NK-92 treated with Interleukin-12 subunit alpha and Interleukin-12 subunit beta, amount 100 ng/mL, for 24 hours (cell line): ENCODE measurements at regions not wholly inside any gene's neighbourhood (a gene's known extent, or its start where the extent isn't known, plus 50 kb on each side); places are given as distances from the start of the nearest gene placed in this dataset.
"Not testable (repeated sequence)": the region's sequence is repeated elsewhere in the genome, so short reads cannot be mapped to it uniquely, and the experiment has no call there.

Source experiments
- DNase-seq: peaks from one replicate; lab custom pipeline; 2025; lab: John Stamatoyannopoulos, UW

DNA sequence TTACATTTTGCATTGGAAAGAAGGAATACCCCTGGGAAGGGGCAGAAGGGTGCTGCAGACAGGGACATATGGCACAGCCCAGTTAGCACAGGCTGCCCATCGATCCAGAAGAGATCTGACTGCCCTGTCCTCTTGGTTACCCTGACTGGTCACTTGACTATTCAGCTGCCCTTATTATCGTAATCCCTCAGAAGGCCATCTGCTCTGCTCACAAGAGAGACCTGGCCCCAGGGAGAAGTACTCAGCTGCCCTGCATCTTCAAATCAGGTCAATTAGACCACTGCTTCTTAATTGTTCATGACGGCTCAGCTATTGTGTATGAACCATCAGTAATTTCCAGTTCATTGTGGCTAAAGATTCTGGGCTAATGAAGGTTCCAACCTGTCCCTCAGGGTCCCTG is 345.0 kb downstream of the TLE1 start:
- no peak for DNase-seq

DNA sequence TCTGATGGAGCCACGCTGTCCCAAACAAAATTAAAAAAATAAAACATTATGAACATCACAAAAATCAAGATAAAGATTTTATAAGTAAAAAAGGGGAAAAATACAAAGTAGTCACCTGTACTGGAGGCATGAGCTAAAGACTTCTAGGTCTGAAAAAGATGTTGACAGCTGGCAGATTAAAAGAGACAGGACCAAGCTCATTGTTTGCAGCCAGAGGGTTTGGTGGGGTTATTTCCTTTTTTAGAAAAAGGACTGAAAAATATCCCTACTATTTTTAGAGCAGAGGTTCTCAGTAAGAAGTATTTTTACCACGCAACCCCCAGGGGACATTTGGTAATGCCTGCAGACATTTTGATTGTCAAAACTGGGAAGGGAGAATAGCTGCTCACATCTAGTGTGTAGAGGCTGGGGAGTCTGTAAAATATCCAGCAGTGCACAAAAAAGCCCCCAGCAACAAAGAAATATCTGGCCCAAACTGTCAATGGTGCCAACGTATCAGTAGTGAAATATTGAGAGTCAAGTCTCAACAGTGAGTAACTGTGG is 353.4 kb downstream of the TLE1 start:
- no peak for DNase-seq

DNA sequence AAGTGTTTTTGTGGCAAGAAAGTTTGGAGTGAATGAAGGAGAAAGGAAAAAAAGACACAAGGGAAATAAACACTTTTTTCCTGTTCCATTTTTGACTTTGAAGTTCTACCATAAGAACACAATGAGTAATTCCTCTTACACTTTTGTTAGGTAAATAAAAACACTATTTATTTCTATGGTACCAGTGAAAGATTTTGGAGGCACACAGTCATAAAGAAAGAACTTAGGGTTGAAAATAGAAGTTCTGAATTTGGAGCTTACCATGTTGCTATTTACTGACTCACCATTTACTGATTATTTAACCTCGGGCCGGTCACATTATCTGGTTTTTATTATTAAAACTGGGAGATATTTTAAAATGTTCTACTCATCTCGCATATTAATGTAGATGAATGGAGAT is 367.8 kb downstream of the TLE1 start:
- DNase-seq, result no peak

DNA sequence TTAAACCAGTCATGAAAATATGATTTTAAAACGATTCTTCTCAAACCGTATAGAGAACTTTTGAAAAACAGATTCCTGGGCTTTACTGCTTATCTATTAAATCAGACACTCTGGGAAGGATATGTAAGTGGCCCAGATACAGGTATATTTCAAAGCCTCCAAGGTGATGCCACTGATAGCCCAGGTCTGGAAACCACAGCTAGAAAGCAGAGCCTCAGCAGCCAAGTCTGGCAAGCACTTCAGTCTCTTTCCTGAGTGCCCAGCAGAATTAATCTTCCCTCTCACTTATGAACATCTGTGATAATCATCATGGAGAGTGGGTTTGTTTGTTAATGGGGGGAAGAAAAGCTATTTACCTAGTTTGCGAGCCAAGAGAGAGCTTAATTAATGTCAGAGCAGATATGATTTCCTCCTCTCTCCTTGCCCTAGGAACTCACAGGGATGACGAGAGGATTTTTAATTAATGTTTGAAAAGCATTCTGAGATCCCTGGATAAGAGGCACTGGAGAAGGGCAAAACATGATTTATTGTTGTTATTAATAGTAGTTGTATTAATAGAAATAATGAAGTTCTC is 368.4 kb downstream of the TLE1 start:
- DNase-seq, result no peak

DNA sequence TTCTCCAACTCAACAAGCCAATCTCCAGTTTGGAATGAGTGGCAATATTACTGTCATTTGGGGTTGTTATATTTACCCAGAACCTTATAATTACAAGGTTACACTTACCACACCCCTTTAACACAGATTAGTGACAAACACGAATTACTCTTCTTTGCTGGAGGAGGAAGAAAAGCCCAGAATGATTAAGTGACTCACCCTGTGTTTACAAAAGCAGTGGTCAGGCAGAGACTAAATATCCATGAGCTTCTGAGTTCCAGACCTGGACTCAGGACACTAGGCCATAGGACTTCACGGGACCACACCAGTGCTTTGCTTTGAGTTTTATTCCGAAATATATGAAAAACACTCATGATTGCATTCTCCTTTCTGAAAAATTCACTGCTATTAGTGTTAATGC is 370.8 kb downstream of the TLE1 start:
- no peak for DNase-seq

DNA sequence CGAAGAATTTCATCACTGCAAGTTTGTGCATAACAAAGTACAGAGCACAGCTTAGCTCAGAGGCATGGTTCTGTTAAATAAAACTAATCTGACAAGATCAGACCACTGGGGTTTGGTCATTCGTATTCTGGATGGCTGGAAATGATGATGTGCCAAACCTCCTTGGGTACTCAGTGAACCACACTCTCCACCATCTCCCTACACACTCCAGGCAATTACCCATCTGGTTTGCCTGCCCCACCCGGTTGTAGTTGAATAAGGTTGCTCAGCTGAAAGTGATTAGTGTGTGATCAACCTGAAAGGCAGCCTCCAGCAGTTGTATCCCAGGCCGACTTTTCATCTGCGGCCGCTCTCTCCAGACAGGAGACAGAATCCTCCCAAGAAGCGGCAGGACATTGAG is 371.4 kb downstream of the TLE1 start:
- DNase-seq, result no peak

DNA sequence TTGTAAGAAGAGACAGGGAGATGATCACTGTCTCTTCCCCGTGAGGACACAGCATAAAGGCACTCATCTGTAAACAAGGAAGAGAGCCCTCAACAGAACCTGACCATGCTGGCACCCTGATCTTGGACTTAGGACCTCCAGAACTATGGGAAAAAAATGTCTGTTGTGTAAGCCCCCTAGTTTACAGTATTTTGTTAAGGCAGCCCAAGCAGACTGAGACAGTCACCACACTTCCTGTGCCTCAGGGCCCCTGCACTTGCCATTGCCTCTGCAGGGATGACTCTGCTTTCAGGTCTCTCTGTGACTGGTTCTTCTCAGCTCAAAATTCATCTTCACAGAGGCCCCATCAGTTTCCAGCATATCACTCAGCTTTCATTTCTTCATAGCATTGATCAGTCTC is 372.1 kb downstream of the TLE1 start:
- no peak for DNase-seq

DNA sequence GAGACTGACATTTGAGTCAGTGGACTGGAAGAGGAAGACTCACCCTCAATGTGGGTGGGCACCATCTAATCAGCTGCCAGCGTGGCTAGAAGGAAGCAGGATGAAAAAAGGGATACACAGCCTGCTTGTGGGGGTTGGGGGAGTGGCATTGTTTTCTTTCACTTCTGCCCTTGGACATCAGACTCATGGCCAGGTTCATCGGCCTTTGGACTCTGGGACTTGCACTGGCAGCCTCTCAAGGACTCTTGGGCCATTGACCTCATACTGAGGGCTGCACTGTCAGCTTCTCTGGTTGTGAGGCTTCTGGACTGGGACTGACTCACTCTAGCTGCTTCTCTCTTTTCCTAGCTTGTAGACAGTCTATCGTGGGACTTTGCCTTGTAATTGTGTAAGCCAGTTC is 374.9 kb downstream of the TLE1 start:
- no peak for DNase-seq

DNA sequence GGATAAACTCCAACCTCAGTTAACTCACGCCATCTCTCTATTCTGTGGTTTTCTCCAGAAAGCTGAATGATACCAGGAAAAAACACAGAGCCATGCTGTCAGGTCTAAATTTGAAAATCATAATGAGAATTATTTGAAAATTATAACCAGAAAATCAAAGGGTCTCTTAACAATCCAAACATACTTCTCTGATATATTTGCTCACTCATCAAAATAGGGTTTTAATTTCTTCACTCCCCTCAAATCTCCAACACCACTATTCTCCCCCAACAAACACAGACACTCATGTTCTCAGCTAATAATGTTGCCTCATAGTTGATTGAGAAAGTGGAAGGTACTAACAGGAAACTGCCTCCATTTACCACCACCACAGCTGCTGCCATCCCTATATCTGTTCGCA is 375.5 kb downstream of the TLE1 start:
- DNase-seq, result no peak

DNA sequence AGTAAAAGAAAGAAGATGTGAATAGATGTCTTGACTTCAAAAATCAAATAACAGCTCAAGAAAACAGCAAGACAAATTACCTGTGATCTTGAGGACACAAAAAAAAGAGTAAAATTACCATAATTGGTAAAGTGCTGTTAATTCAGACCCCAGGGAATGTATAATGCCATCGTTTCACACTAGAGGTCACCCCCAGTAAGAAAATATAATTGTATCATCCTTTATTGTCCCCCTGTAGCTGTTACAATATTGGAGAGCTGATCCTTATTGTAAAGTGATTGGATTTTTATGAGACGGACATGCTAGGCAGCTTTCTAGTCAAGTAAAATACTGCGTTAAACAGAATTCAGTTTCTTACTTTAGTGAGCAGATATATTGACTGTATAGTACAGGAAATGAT is 377.0 kb downstream of the TLE1 start:
- no peak for DNase-seq

DNA sequence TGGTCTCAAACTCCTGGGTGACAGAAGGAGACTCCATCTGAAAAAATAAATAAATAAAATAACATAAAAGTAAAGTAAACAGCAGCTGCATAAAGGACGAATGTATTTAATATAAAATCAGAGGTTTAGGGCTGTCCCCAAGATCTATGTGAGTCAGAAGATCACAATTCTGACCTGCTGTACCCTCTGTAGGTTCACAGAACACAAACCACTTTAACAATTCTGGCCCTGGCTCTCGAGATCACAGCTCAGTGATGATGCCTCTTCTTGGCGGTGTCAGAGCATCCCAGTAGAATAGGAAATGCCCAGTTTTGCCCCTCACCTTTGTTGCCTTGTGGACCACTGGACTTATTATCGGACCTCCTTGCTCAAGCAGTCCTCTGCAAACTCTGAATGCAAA is 380.9 kb downstream of the TLE1 start:
- no peak for DNase-seq

DNA sequence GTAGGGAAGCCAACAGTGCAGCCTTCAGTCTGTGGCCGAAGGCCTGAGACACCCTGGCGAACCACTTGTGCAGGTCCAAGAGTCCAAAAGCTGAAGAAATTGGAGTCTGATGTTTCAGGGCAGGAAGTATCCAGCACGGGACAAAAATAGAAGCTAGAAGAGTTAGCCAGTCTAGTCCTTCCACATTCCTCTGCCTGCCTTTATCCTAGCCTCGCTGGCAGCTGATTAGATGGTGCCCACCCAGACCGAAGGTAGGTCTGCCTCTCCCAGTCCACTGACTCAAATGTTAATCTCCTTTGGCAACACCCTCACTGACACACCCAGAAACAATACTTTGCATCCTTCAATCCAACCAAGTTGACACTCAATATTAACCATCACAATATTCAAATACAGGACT is 381.6 kb downstream of the TLE1 start:
- not testable (repeated sequence) for DNase-seq

DNA sequence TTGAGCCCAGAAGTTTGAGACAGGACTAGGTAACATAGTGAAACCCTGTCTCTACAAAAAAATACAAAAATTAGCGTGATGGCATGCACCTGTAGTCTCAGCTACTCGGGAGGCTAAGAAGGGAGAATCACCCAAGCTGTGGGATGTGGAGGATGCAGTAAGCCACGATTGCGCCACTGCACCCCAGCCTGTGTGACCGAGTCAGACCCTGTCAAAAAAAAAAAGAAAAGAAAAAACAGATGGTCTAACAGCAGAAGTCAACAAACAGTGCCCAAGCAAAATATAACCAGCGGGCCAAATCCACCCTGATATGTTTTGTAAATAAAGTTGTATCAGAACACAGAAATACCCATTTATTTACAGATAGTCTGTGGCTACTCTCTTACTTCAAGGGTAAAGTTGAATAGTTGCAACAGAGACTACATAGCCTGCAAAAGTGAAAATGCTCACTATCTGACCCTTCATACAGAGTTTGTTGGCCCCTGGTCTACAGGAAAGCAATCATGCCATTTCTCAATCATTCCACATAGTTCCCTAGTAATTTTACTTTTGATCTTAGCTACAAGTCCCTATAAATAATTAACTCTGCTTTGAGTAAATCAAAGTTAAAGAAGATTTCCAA is 383.7 kb downstream of the TLE1 start:
- DNase-seq, result no peak

DNA sequence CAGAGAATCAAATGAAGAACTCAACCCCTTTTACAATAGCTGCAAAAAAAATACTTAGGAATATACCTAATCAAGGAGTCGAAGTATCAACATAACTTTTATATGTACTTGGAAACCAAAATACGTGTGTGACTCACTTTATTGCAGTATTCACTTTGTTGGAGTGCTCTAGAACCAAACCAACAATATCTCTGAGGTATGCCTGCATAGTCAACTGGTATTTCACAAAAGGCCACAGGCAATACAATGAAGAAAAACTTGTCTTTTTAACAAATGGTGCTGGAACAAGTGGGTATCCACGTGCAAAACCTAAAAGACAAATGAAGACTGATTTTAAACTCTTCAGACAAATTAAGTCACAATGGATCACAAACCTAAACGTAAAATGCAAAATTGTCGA is 385.7 kb downstream of the TLE1 start:
- DNase-seq, result no peak

DNA sequence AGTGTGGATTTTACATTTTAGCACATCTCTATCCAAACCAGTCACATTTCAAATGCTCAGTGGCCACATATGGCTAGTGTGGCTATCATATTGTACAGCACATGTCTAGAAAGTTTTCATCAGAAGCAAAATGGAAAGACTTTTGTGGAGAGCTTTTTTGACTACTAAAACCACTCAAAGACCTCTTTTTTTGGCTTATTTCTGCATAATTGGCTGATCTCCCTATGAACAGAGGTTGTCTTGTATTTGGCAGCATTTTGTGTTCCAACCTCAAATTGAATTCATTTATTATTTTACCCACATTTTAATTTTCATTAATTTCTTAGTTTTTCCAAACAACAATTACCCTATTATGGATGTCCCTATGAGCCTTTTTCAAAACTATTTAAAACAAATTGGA is 395.7 kb downstream of the TLE1 start:
- no peak for DNase-seq

DNA sequence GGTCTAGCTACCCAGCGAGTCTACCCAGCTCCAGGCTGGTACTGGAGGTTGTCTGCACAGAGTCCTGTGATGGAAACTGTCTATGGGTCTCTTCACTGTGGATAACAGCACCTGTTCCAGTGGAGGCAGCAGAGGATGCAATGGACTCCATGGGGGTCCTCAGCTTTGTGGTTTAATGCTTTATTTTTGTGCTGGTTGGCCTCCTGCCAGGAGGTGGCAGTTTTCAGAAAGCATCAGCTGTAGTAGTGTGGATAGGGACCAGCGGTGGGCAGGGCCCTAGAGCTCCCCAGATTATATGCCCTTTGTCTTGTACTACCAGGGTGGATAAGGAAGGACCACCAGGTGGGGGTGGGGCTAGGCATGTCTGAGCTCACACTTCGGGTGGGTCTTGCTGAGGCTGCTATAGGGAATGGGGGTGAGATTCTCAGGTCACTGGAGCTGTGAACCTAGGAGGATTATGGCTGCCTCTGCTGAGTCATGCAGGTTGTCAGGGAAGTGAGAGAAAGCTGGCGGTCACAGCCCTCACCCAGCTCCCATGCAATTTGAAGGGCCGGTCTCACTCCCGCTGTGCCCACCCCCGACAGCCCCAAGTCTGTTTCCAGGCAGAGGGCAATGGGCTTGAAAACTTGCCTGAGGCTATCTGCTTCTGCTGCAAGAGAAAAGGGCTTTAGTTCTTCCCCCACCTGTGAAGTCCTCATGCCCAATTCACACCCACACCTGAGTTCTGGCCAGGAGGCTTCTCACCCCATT is 397.1 kb downstream of the TLE1 start:
- no peak for DNase-seq

DNA sequence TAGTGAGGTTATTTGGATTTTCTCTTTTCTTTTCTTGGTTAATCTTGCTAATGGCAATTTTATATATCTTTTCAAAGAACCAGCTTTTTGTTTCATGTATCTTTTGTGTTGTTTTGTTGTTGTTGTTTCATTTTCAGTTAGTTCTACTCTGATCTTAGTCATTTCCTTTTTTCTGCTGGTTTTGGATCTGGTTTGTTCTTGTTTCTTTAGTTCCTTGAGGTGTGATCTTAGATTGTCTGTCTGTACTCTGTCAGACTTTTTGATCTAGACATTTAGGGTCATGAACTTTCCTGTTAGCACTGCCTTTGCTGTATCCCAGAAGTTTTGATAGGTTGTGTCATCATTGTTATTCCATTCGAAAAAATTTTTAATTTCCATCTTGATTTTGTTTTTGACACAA is 399.7 kb downstream of the TLE1 start:
- no peak for DNase-seq

DNA sequence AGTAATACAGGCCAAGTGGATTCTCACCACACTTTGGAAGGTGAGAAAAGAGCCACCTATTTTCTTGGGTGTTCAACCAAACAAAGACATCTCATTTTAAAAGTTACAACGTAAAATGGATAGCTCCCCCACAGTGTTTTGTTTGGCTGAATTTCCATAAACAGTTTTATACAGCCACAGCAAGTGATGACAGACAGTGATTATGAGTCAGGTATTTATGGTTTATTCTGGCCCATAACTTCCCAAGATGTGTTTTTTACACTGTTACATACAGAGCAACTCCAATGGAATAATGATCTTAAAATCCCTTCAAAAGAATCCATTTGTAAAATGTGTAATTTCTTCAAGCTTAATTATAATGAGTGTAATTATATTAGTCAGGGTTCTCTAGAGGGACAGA is 421.3 kb downstream of the TLE1 start:
- no peak for DNase-seq

DNA sequence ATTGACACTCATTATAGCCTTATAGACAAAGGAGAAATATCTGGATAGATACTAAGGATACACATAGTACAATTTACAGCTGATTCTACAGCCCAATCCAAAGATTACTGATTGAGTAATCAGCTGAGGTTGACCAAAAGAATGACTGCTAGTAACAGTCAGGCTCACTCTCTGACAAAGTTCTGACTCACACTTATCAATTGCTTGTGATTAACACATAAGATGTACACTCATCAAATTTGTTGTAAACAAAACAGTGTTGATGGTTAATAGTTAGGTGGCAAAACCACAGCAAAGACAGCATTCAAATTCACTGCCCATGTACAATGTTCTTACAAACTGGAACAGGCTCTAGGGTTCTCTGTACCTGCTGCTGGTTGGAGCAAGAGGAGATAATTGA is 422.7 kb downstream of the TLE1 start:
- no peak for DNase-seq

DNA sequence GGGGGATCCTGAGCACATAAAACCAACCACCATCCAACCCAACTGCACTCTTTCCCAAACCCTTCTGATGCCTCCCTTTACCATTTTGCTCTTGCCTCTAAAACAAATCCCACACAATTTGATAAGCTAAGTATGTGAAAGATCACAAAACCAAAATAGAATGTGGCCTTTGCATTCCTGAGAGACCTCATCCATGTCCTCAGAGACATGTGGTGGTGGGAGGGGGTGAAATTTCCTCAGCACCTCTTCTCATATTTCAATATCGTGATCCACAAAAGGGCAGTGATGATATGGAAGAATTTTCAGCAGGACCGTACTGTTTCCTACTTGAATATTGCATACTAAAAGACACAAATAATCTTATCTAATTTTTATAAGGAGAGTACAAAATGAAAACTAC is 423.3 kb downstream of the TLE1 start:
- DNase-seq, result no peak

DNA sequence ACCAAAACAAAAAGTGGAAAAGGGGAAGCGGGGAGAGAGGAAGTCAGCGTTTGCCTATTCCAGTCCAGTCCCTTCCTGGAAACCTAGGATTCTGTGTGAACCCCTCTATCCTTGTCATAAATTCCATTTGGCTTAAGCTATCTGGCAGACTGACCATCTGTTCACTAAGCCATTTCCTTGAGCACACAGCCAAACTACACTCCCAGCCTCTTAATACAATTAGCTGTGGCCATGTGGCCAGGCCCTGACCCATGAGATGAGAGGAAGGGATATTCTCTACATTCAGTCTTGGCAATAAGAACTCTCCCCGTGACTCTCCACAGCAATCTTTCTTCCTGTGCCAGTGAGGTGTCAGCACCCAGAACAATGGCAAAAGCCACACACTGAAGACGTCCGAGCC is 424.8 kb downstream of the TLE1 start:
- DNase-seq, result no peak

DNA sequence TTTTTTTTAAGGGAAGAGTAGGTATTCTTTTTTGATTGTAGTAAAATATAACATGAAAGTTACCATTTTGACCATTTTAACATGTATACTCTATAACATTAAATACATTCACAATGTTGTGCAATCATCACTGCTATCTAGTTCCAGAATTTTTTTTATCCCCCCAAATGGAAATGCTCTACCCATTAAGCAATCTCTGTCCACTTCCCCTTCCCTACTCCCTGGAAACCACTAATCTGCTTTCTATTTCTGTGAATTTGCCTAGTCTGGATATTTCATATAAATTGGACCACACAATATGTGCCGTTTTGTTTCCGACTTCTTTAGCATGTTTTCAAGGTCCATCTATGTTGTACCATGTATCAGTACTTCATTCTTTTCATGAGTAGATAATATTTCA is 429.5 kb downstream of the TLE1 start:
- no peak for DNase-seq

DNA sequence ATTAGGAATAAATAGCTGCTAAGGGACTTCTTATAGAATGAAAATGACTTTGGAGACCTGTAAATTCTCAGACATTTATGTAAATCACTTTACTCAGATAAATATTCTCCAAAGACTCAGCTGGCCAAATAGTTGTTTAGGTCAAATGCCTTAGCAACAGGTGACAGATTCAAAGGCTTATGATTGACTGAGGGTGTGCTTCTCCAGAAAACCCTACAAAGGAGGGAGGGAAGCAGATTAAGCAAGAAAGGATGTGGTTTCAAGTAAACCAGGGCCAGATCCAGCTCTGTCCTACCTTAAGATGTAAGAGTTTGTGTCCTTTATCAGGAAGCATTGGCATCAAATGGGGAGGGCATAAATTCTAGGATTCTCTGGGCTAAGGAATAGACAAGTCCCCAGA is 433.0 kb downstream of the TLE1 start:
- no peak for DNase-seq

DNA sequence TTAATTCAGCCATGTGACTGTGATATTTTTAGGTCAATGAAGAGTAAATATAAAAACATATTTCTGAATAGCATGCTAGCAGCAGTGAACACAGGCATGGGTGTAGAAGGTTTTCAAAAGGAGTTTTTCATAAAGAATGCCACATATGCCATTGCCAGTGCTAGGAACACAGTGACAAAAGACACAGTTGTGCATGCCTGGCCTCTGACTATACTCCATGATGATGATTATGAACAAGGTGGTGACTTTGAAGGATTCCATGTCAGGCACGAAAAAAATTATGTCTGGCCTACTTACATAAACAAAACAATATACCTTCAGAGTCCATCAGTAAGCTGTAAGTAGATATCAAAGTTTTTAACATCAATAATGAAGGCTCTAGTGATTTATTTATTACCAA is 438.7 kb downstream of the TLE1 start:
- DNase-seq, result no peak
